ENCODE measurements at regions not wholly inside any gene's neighbourhood (a gene's known extent, or its start where the extent isn't known, plus 50 kb on each side); places are given as distances from the start of the nearest gene placed in this dataset.

- H3K4me1 ChIP-seq = no peaks in the 10 kb centered on the region
Measured at GRCh38 chr3:104685492-104685891, 681.2 kb upstream of the ALCAM start.

GRCh38 chr3:104687362-104687761 is 679.3 kb upstream of the ALCAM start:
- H3K9me3 ChIP-seq = peaks cover 0 to 22% (median 0%) of the 10 kb centered on the region in 12 donors
- no peak for ATAC-seq
- intact Hi-C loops (cut with DNase I) = no loop called here
- no peaks in the 10 kb centered on the region for H3K36me3 ChIP-seq
- no peaks in the 10 kb centered on the region for H3K27me3 ChIP-seq
- 87 to 93% (median 92%) methylated on average over 8 to 11 of the region's 11 CpGs for WGBS, 4 donors
- no peak overlapping the region for H3K4me3 ChIP-seq
- TF ChIP-seq POLR2A (IDR thresholded peaks at IDR 0.05) (no peak), CTCF (IDR thresholded peaks at IDR 0.05) (no peak)
- H3K27ac ChIP-seq = no peak overlapping the region
- DNase-seq = no peak
- no peaks in the 10 kb centered on the region for H3K4me1 ChIP-seq

More at GRCh38 chr3:104685492-104685891, 681.2 kb upstream of the ALCAM start:
- no peak overlapping the region for H3K4me3 ChIP-seq
- peaks cover 0 to 22% (median 0%) of the 10 kb centered on the region in 12 donors for H3K9me3 ChIP-seq
- H3K27ac ChIP-seq = no peak overlapping the region
- ATAC-seq (no peak), DNase-seq (no peak)
- H3K27me3 ChIP-seq = no peaks in the 10 kb centered on the region
- TF ChIP-seq CTCF (IDR thresholded peaks at IDR 0.05) (no peak), POLR2A (IDR thresholded peaks at IDR 0.05) (no peak)
- intact Hi-C loops (cut with DNase I) = no loop called here
- no peaks in the 10 kb centered on the region for H3K36me3 ChIP-seq

GRCh38 chr3:104696470-104696869 is 670.2 kb upstream of the ALCAM start:
- no peak for ATAC-seq
- intact Hi-C loops (cut with DNase I) = no loop called here
- Histone ChIP-seq H3K27ac (no peak overlapping the region), H3K27me3 (no peaks in the 10 kb centered on the region), H3K4me1 (no peaks in the 10 kb centered on the region), H3K36me3 (no peaks in the 10 kb centered on the region), H3K9me3 (peaks cover 0 to 4% (median 0%) of the 10 kb centered on the region in 12 donors), H3K4me3 (no peak overlapping the region)
- WGBS, 4 donors = 61 to 84% (median 80%) methylated on average over 6 to 8 of the region's 8 CpGs; no CpG with 5 or more reads in 1 of the 4 donors
- DNase-seq = peak in 1 of 5 donors; percentile 37
- TF ChIP-seq CTCF (IDR thresholded peaks at IDR 0.05) (no peak), POLR2A (IDR thresholded peaks at IDR 0.05) (no peak)

GRCh38 chr3:104711406-104711805 is 655.3 kb upstream of the ALCAM start:
- intact Hi-C loops (cut with DNase I) = no loop called here
- DNase-seq = no peak
- no peak overlapping the region for H3K4me3 ChIP-seq
- H3K4me1 ChIP-seq = no peaks in the 10 kb centered on the region
- no peaks in the 10 kb centered on the region for H3K36me3 ChIP-seq
- H3K27me3 ChIP-seq = no peaks in the 10 kb centered on the region
- WGBS, 4 donors = 71 to 78% (median 76%) methylated on average over 6 of the region's 6 CpGs
- no peak for ATAC-seq
- TF ChIP-seq POLR2A (IDR thresholded peaks at IDR 0.05) = no peak
- TF ChIP-seq CTCF (IDR thresholded peaks at IDR 0.05) = no peak
- H3K9me3 ChIP-seq = no peaks in the 10 kb centered on the region
- H3K27ac ChIP-seq = no peak overlapping the region
